ENCODE measurements at regions not wholly inside any gene's neighbourhood (a gene's known extent, or its start where the extent isn't known, plus 50 kb on each side); places are given as distances from the start of the nearest gene placed in this dataset.

DNA sequence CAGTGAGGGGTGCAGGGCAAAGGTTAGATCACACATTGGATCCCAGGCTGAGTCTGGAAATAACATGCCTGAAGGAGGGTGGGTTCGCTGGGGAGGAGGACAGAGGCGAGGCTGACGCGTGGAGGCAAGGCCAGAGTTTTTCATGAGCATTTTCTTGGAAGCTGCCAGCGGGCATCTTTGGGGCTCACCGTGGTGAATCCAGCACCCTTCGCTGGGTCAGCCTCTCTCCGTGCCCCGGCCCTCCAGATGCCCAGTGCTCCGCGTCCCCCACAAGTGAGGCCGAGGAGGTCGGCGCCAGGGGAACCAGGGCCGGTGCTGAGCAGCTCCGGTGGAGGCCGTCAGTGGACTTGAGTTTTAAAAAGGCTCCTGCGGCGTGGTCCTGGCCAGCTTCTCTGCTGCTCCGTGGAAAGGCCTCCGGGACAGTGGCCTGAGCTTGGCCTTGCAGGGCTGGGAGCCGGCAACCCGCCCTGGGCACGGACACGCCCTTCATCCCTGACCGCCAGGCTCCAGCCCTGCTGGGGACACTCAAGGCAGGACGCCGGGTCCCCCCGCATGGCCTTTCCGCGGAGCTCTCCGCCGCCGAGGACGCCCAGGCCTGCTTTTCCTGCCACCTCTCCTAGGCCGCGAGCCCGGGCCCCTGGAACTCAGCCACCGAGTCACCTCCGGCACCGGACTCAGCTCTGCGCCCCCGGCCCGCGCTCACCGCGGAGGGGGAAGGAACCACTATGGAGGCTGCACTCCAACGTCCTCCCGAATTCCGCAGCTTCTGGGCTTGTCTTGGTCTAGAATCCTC is 114.3 kb downstream of the THBS2 start:
- no peak overlapping the region for H3K4me3 ChIP-seq (ENCODE audit: low read depth, low read length)
- TF ChIP-seq CTCF (IDR thresholded peaks at IDR 0.05; ENCODE audit: low read depth, low read length, missing control alignments): no peak
- no peak for DNase-seq (ENCODE audit: low read depth)

DNA sequence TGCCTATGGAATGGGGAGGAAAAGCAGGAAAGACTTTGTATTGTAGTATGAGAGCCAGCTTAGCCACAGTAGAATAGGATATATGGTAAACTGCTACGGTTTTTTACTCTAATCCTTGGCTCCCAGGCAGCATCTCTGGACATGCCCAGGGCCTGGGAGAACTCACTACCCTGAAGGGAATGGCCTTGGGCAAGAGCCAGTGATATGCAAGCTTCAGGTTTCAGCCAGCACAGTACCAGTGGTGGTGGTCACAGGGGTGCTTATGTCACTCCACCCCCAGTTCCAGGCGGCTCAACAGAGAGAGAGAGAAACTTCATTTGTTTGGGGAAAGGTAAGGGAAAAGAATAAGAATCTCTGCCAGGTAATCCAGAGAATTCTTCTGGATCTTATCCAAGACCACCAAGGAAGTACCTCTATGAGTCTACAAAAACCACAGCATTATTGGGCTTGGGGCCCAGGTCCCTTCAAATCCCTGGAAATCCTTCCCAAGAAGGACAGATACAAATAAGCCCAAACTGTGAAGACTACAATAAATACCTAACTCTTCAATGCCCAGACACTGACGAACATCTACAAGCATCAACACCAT is 121.2 kb downstream of the THBS2 start:
- no peak for DNase-seq (ENCODE audit: low read depth)

DNA sequence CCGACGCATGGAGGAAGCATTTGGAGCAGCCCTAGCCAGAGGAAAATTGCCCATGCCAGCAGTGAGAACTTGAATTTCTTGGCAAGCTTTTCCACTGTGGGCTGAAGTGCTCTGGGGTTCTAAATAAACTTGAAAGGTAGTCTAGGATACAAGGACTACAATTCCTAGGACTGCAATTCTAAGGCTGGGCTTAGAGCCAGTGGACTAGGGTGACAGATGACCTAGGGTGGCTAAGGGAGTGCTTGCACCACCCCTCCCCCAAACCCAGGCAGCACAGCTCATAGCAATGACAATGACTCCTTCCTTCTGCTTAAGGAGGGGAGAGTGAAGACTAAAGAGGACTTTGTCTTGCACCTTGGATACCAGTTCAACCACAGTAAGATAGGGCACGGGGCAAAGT is 122.3 kb downstream of the THBS2 start:
- no peak for TF ChIP-seq CTCF (IDR thresholded peaks at IDR 0.05; ENCODE audit: low read depth, low read length, missing control alignments)
- no peak for DNase-seq (ENCODE audit: low read depth)
- H3K4me3 ChIP-seq (ENCODE audit: low read depth, low read length): no peak overlapping the region

More for the DNA sequence above, 121.2 kb downstream of the THBS2 start:
- TF ChIP-seq CTCF (IDR thresholded peaks at IDR 0.05; ENCODE audit: low read depth, low read length, missing control alignments): no peak
- no peak overlapping the region for H3K4me3 ChIP-seq (ENCODE audit: low read depth, low read length)

DNA sequence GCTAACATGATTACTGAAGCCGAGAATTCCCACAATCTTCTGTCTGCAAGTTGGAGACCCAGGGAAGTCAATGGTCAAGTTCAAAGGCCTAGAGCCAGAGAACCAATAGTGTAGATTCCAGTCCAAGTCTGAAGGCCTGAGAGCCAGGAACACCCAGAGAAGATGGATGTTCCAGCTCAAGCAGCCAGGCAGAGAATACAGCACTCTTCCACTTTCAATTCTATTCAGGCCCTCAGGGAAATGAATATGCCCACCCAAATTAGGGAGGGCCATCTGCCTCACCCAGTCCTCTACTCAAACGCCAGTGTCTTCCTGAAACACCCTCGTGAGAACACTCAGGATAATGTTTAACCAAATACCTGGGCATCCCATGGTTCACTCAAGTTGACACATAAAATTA is 123.5 kb downstream of the THBS2 start:
- no peak for DNase-seq (ENCODE audit: low read depth)
- H3K4me3 ChIP-seq (ENCODE audit: low read depth, low read length): no peak overlapping the region
- no peak for TF ChIP-seq CTCF (IDR thresholded peaks at IDR 0.05; ENCODE audit: low read depth, low read length, missing control alignments)

DNA sequence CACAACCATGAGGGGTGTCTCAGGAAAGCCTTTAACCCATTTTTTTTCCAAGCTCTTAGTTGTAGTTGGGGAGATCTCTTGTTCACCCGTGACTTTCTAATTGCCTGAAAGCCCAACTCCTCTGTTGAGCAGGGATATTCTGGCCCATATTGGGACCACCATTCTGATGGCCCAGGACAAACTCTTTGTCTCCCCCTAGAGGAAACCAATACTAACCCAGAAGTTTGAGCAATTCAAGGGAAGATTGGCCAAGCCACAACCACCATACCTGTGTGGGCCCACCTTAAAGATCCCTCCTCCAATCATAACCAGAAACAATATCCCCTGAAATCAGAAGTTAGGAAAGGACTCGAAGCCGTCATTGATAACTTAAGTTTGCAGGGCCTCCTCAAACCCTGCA is 132.6 kb downstream of the THBS2 start:
- H3K4me3 ChIP-seq (ENCODE audit: low read depth, low read length): no peak overlapping the region
- TF ChIP-seq CTCF (IDR thresholded peaks at IDR 0.05; ENCODE audit: low read depth, low read length, missing control alignments): peak; percentile 18
- DNase-seq (ENCODE audit: low read depth): no peak

DNA sequence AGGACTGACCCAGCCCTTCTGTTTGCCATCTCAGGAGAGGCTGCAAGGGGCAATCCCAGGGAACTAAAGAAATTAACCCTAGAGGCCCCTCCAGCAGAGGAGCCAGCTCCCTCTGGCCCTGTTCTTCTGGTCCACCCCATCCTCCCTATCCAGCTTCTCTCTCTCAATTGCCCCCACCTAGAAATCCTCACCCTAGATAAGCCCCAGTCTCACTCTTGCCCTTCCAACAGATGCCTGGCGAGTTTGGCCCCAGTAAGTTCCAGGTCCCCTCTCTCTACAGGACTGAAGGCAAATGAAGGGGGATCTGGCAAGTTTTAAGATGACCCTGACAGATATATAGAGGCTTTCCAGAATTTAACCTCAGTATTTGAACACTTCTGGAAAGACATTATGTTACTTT is 134.0 kb downstream of the THBS2 start:
- no peak overlapping the region for H3K4me3 ChIP-seq (ENCODE audit: low read depth, low read length)
- TF ChIP-seq CTCF (IDR thresholded peaks at IDR 0.05; ENCODE audit: low read depth, low read length, missing control alignments): no peak
- no peak for DNase-seq (ENCODE audit: low read depth)
